ENCODE measurements at regions not wholly inside any gene's neighbourhood (a gene's known extent, or its start where the extent isn't known, plus 50 kb on each side); places are given as distances from the start of the nearest gene placed in this dataset.

DNA sequence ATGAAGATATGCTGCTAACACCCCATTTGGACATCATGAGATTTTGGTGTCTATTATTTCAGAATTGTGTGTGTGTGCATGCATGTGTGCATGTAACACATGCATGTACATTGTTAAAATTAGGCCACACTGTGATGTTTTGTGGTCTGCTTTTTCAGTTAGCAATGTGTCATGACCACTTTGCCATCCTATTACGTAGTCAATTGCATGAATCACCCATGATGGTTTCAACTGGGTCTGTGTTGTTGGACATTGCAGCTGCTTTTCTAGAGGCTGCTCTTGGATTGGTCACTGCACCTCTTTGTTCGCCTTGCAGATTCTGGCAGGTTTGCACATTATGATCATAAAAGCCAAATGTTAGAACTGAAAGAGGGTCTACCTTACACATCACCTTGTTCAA lies 101.0 kb upstream of the THBS1 start:
- no peak for DNase-seq (ENCODE audit: low read depth)

DNA sequence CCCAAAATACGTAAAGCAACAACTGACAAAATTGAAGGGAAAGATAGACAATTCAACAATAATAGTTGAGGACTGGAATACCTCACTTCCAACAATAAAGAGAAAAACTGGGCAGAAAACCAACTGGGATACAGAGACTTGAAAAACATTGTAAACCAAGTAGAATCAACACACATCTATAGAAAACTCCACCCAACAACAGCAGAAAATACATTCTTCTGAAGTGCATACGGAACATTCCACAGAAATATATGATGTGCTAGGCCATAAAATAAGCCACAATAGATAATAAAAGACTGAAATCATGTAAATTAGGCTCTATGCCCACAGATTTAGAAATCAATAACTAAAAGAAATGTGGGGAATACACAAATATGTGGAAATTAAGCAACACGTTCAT lies 98.4 kb upstream of the THBS1 start:
- no peak for DNase-seq (ENCODE audit: low read depth)

GRCh38 chr15:39486621-39487457 lies 94.0 kb upstream of the THBS1 start:
- no peak for DNase-seq (ENCODE audit: low read depth)

DNA sequence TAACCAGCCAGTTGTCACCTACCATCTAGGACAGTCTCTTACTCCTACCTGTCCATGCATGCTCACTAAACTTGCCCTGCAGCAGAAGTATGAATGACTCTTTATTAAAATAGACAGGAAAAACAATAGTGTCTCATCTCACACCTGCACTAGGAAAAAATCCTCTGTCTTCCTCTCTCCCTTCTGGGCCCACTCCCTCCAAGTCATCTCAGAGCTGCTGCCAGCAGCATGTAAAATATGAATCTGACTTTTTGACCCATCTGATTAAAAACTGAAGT lies 93.5 kb upstream of the THBS1 start:
- no peak for DNase-seq (ENCODE audit: low read depth)

DNA sequence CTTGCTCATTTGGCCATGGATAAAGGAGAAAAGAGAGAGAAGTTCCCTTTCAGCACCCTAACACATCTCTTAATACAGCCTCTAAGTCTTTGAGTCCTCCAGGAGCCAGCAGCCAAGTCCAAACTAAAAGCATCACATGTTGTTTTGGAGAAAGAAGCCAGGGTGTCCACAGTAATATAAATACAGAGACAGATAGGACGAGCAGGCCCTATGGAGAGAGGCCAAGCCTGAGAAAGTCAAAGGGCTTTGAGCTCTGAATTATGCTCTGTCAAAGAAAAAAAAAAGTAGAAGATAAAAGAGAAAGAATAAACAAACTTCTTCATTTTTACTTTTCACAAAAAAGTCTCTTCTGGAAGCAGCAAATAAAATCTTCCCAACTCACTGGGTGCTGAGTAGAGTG lies 92.4 kb upstream of the THBS1 start:
- DNase-seq (ENCODE audit: low read depth): no peak

DNA sequence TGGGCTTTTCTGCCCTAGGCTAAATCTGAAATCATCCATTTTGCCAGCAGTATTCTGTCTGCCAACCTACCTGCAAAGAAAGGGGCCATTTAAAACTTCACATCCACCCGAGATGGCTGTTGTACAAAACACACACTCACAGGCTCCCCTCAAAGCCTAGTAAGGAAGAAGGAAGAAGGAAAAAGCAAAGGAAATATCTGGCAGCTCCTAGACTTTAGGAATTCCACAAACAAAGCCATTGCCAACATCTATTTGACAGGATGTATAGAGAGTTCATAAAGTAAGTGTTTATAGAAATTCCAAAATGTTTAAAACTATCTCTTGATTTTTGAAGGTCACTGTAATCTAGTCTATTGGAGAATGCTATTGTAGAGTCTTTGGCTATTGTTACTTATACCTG lies 91.9 kb upstream of the THBS1 start:
- DNase-seq (ENCODE audit: low read depth): no peak

- no peak for DNase-seq (ENCODE audit: low read depth)
Observed at GRCh38 chr15:39491115-39491885, 89.6 kb upstream of the THBS1 start.

- DNase-seq (ENCODE audit: low read depth): no peak
Observed at GRCh38 chr15:39491886-39492490, 88.9 kb upstream of the THBS1 start.

- no peak for DNase-seq (ENCODE audit: low read depth)
Observed at GRCh38 chr15:39493424-39494067, 87.3 kb upstream of the THBS1 start.

GRCh38 chr15:39494462-39494861 lies 86.4 kb upstream of the THBS1 start:
- no peak for DNase-seq (ENCODE audit: low read depth)

- no peak for DNase-seq (ENCODE audit: low read depth)
Observed at GRCh38 chr15:39495871-39496840, 84.7 kb upstream of the THBS1 start.

DNA sequence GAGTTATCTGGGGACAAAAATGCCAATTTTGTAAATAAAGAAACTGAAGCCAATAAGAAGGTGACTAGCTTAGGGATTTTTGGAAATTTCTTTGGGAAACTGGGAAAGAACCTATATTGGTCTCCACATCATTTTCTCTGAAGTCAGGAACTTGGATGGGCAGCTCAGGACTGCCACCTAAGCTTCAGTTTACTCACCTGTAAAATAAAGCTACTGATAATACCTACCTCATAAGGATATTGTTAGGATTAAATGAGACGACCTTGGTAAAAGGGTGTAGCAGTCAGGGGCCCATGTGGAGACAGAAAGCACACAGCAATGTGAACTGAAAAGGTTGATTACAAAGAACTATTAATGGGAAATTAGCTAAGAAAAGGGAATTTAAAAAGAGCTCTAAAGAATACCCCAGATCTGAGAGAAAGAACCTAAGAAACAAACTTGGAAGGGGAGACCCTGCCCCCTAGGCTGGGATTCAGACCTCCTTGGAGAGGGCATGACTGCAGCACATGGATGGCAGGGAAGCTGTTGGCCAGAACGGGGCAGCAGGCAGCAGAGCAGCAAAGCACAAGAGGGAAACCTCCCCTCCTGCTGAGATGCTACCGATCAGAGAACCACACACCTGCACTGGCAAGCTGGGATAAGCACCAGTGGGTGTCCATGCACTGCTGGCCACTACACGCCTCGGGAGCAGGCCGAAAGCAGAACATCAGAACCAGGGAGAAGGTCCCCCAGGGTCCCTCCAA lies 83.7 kb upstream of the THBS1 start:
- DNase-seq (ENCODE audit: low read depth): no peak

- DNase-seq (ENCODE audit: low read depth): no peak
Observed at GRCh38 chr15:39497759-39498565, 82.9 kb upstream of the THBS1 start.

DNA sequence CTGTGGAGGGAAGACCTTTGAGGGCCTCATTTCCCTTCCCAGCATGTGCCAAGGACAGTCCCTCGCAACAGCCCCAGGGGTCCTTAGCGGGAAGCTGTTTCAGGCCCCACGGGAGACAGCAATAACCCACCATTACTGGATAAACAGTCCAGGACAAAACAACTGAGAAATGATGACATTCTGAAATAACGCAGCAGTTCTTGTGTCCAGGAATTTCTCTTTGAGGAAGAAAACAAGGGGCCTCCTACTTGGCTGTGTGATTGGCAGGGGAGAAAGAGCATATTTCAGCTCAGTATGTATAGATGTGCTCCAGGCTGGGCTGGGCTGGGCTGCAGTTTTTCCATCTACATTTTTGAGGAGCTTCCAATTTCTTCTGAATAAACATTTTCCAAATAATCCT lies 82.2 kb upstream of the THBS1 start:
- DNase-seq (ENCODE audit: low read depth): no peak

DNA sequence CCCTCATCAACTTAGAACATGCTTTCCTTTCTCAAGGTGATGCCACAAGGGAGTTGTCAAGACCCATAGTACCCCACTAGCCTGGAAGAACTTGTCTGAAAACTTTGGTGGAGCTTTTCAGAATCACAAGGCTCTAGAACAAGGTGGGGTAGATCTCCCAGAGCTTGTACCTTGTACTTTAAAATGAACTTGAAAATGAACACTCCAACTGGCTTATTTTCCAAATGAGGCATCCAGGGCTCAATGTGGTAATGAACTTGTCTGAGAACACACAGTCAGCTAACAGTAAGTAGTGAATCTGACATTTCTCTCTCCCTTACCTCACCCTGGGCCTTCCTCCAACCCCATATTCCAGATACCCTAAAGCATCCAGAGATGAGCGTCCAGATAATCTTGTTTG lies 81.8 kb upstream of the THBS1 start:
- no peak for DNase-seq (ENCODE audit: low read depth)

GRCh38 chr15:39499681-39500080 lies 81.2 kb upstream of the THBS1 start:
- no peak for DNase-seq (ENCODE audit: low read depth)

GRCh38 chr15:39501366-39502081 lies 79.4 kb upstream of the THBS1 start:
- DNase-seq (ENCODE audit: low read depth): no peak

DNA sequence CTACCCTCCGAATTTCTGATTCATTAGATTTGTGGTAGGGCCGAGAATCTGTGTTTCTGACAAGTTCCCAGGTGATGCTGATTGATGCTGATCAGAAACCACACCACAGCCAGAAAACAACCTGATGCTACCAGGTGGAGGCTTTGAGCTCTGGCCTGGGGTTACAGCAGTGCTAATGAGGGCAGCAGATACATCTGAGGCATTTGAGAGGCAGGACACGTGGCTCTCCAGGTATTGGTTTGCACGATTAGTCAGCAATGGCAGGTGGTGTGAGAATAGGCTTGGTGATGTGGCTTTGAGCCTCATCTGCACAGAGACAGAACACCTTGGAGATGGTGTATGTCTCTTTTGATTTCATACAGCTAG lies 78.8 kb upstream of the THBS1 start:
- DNase-seq (ENCODE audit: low read depth): no peak

DNA sequence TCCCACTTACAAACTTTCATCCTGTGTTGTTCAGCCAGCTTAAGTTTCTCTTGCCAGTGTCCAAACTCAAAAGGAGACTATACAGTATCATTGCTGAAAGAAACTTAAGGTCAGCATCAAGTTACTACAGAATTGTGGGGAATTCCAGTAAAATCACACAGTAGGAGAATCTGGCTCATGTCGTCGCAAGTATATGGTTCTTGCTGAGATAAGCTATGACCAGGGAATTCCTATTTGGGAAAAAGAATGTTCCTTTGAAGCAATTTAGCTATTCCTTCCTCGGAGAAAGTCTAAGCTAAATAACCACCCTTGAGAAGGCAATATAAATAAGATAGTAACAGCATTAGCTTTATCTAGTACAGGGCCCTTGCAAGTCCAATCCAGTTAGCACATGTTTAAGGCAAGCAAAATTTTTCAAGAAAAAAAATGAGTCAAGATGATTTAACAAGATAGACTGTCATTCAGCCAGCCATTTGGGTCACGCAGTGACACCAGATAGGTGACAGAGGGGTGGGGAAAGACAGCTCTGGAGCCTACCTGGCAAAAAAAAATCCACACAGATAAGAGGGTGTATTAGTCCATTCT lies 78.2 kb upstream of the THBS1 start:
- no peak for DNase-seq (ENCODE audit: low read depth)
